Keratinocyte (primary cell): ENCODE measurements at regions not wholly inside any gene's neighbourhood (a gene's known extent, or its start where the extent isn't known, plus 50 kb on each side); places are given as distances from the start of the nearest gene placed in this dataset.

Experiments
- DNase-seq: peaks from one replicate; pipeline ENCODE4 v3.0.0-alpha.2; 2011; ENCODE audit warnings: low read depth, missing footprints, low spot score
- FAIRE-seq: peaks from 2 replicates; lab custom pipeline; 2011; peaks lifted over from hg19 to GRCh38; lab: Jason Lieb, UNC
- H2AFZ ChIP-seq: 2 replicates; pipeline ENCODE4 v1.6.0; 2012; ENCODE audit warnings: low read length, control low read depth, inconsistent platforms; ENCODE audit not compliant: control insufficient read depth
- H3K27ac ChIP-seq: 2 replicates; pipeline ENCODE4 v1.5.1; 2011; ENCODE audit warnings: low read length; ENCODE audit not compliant: control insufficient read depth, insufficient read depth
- H3K27me3 ChIP-seq: 3 replicates; pipeline ENCODE4 v1.6.0; 2011; ENCODE audit warnings: low read length; ENCODE audit not compliant: control insufficient read depth, insufficient read depth; ENCODE audit errors: extremely low read depth
- H3K36me3 ChIP-seq, 2 experiments: 2 replicates in 1 of 2; 3 replicates in 1 of 2; pipeline ENCODE4 v1.5.1; 2011; ENCODE audit warnings: low read length in 2 of 2, mild to moderate bottlenecking in 1 of 2; ENCODE audit not compliant: control insufficient read depth in 2 of 2, insufficient read depth in 2 of 2; ENCODE audit errors: extremely low read depth in 1 of 2
- H3K4me1 ChIP-seq: 3 replicates; pipeline ENCODE4 v1.5.1; 2011; ENCODE audit warnings: low read length; ENCODE audit not compliant: control insufficient read depth, insufficient read depth; ENCODE audit errors: extremely low read depth
- H3K4me2 ChIP-seq: 3 replicates; pipeline ENCODE4 v1.6.0; 2011; ENCODE audit warnings: low read depth, low read length; ENCODE audit not compliant: control insufficient read depth, insufficient read depth; ENCODE audit errors: extremely low read depth
- H3K4me3 ChIP-seq, 3 experiments: fragments of 200-600 bp in 1 of 3; sonication (generic) in 1 of 3; 2 replicates in 2 of 3; 3 replicates in 1 of 3; pipeline ENCODE4 v1.5.1; 2011 to 2016; ENCODE audit warnings: low read length in 3 of 3, mild to moderate bottlenecking in 3 of 3, control low read depth in 2 of 3, inconsistent platforms in 1 of 3, low read depth in 1 of 3, mixed read lengths in 1 of 3, mixed run types in 1 of 3, moderate library complexity in 1 of 3; ENCODE audit not compliant: control insufficient read depth in 2 of 3, insufficient read depth in 2 of 3; ENCODE audit errors: extremely low read depth in 1 of 3
- H3K79me2 ChIP-seq: 2 replicates; pipeline ENCODE4 v1.6.0; 2012; ENCODE audit warnings: low read length; ENCODE audit not compliant: control insufficient read depth, insufficient read depth
- H3K9ac ChIP-seq: 3 replicates; pipeline ENCODE4 v1.6.0; 2011; ENCODE audit warnings: low read length; ENCODE audit not compliant: control insufficient read depth, insufficient read depth; ENCODE audit errors: extremely low read depth
- H3K9me1 ChIP-seq: 3 replicates; pipeline ENCODE4 v1.6.0; 2011; ENCODE audit warnings: low read length; ENCODE audit not compliant: control insufficient read depth, insufficient read depth; ENCODE audit errors: extremely low read depth
- H3K9me3 ChIP-seq: 2 replicates; pipeline ENCODE4 v1.5.1; 2012; ENCODE audit warnings: low read depth, low read length; ENCODE audit not compliant: control insufficient read depth
- H4K20me1 ChIP-seq: 3 replicates; pipeline ENCODE4 v1.6.0; 2011; ENCODE audit warnings: low read length; ENCODE audit not compliant: control insufficient read depth, insufficient read depth; ENCODE audit errors: extremely low read depth
- EZH2 ChIP-seq: IDR thresholded peaks from one replicate; pipeline ENCODE4 v1.6.1; 2012; ENCODE audit warnings: inconsistent platforms, mild to moderate bottlenecking, low read length, moderate library complexity
- dilution Hi-C: fragments of 300-500 bp; cut with MboI; formaldehyde crosslinking; loops from one replicate; pipeline ENCODE4 v1.7.0; 2020; ENCODE audit warnings: low sequenced_read_pairs; ENCODE audit not compliant: extremely low pct_ligation_motif_present
- TF ChIP-seq, protein P1 (sequence below), 3 experiments: IDR thresholded peaks in 1 of 3; conservative IDR thresholded peaks in 1 of 3; optimal IDR thresholded peaks in 1 of 3; 2 replicates in 2 of 3; 3 replicates in 1 of 3; pipeline versions ENCODE3 to v1.5.1; 2011; ENCODE audit warnings: low read length in 3 of 3, mild to moderate bottlenecking in 3 of 3, moderate library complexity in 2 of 3, control low read depth in 1 of 3, inconsistent platforms in 1 of 3; ENCODE audit not compliant: insufficient read depth in 2 of 3; ENCODE audit errors: extremely low read depth in 1 of 3

DNA sequence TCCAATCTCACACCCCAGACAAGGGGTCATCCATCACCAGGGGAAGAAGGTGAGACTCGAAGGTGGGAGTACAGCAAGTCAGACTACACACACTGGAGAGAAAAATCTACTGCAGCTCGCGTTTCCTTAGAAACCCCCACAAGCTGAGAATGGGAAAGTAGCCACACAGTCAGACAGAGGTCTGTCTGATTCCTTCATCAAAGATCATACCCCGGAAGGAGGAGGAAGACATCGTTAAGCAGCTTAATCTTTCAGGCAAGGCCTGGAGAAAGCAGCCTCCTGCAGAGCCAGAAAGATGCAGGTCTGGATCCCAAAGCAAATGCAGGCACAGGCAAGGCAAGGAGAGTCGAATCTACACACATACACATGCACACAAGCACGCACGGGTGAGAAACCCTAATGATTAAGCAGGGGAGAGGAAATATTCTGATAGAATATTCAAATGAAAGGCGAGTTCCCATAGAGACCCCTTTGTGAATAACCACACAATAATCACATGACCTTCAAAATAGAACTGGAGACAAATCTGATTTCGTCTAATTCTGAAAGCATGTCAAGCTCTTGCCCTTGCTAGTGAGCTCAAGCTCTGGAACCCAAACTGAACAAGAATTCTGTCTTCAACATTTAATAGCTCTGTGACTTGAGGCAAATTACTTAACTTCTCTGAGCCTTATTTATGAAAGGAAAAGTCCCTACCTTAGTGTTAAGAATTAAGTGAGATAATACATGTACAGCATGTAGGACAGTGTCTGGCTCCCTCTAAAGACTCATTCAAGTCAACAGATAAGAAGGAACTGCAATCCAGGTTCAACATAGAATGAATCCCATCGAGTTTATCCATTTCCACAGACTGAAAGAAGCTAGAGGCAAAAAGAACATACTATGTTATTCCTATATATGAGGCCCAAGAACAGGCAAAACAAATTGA is 387.8 kb downstream of the OMA1 start:
- Histone ChIP-seq H3K79me2 (no peaks in the 10 kb centered on the region), H2AFZ (no peak overlapping the region), H3K9ac (no peak overlapping the region), H3K36me3 (no peaks in the 10 kb centered on the region), H3K4me1 (no peaks in the 10 kb centered on the region), H3K4me3 (no peak overlapping the region), H3K4me2 (no peak overlapping the region), H3K9me1 (no peaks in the 10 kb centered on the region), H4K20me1 (no peaks in the 10 kb centered on the region), H3K27me3 (no peaks in the 10 kb centered on the region), H3K27ac (no peak overlapping the region), H3K9me3 (no peaks in the 10 kb centered on the region)
- TF ChIP-seq EZH2 = no peak
- TF ChIP-seq, protein P1, sequence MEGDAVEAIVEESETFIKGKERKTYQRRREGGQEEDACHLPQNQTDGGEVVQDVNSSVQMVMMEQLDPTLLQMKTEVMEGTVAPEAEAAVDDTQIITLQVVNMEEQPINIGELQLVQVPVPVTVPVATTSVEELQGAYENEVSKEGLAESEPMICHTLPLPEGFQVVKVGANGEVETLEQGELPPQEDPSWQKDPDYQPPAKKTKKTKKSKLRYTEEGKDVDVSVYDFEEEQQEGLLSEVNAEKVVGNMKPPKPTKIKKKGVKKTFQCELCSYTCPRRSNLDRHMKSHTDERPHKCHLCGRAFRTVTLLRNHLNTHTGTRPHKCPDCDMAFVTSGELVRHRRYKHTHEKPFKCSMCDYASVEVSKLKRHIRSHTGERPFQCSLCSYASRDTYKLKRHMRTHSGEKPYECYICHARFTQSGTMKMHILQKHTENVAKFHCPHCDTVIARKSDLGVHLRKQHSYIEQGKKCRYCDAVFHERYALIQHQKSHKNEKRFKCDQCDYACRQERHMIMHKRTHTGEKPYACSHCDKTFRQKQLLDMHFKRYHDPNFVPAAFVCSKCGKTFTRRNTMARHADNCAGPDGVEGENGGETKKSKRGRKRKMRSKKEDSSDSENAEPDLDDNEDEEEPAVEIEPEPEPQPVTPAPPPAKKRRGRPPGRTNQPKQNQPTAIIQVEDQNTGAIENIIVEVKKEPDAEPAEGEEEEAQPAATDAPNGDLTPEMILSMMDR (optimal IDR thresholded peaks at IDR 0.05 in 1 of 3, IDR thresholded peaks at IDR 0.05 in 1 of 3, conservative IDR thresholded peaks at IDR 0.05 in 1 of 3; ENCODE audit: extremely low read depth in 1 of 3, insufficient read depth in 2 of 3, low read length in 3 of 3) = no peak
- DNase-seq (no peak), FAIRE-seq (no peak)
- dilution Hi-C loops = no loop called here

DNA sequence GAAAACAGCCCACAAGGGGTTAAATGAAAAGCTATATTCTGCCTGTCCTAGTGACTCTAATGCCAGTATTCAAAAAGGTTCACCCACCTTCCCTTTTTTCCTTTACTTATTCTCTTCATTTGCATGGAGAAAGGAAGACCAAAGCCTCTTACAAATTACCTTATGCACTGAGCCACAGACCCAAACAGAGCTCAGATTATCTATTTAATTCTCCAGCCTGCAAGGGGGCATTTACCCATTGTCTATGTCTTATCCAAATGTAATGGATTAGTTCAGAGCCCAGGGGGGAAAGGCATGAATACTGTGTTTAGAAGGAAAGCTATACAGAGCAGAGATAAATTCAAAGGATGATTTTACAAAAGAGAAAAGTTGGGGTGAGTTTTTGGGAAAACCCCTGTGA is 388.5 kb downstream of the OMA1 start:
- no peaks in the 10 kb centered on the region for H3K9me1 ChIP-seq
- no peaks in the 10 kb centered on the region for H4K20me1 ChIP-seq
- no peak overlapping the region for H2AFZ ChIP-seq
- dilution Hi-C loops = no loop called here
- no peak overlapping the region for H3K9ac ChIP-seq
- H3K27ac ChIP-seq = no peak overlapping the region
- no peak overlapping the region for H3K4me2 ChIP-seq
- no peaks in the 10 kb centered on the region for H3K79me2 ChIP-seq
- H3K27me3 ChIP-seq = no peaks in the 10 kb centered on the region
- H3K4me1 ChIP-seq = no peaks in the 10 kb centered on the region
- H3K4me3 ChIP-seq = no peak overlapping the region
- TF ChIP-seq, protein P1 (optimal IDR thresholded peaks at IDR 0.05 in 1 of 3, IDR thresholded peaks at IDR 0.05 in 1 of 3, conservative IDR thresholded peaks at IDR 0.05 in 1 of 3; ENCODE audit: extremely low read depth in 1 of 3, insufficient read depth in 2 of 3, low read length in 3 of 3) = no peak
- TF ChIP-seq EZH2 = no peak
- H3K9me3 ChIP-seq = no peaks in the 10 kb centered on the region
- FAIRE-seq (no peak), DNase-seq (no peak)
- no peaks in the 10 kb centered on the region for H3K36me3 ChIP-seq
